ENCODE measurements at regions not wholly inside any gene's neighbourhood (a gene's known extent, or its start where the extent isn't known, plus 50 kb on each side); places are given as distances from the start of the nearest gene placed in this dataset.

GRCh38 chr3:178152031-178152806 is 384.0 kb upstream of the KCNMB2 start:
- H3K27me3 ChIP-seq (ENCODE audit: control insufficient read depth in 1 of 2, insufficient read depth in 2 of 2, low read length in 2 of 2), result no peaks in the 10 kb centered on the region
- H3K36me3 ChIP-seq (replicated peaks in 1 of 2; ENCODE audit: control insufficient read depth in 1 of 2, insufficient read depth in 2 of 2, low read length in 2 of 2), result no peaks in the 10 kb centered on the region
- DNase-seq (ENCODE audit: low spot score), result no peak
- no peak overlapping the region for H3K27ac ChIP-seq (ENCODE audit: extremely low read length, insufficient read depth, low read length)
- ChIA-PET CTCF (ENCODE audit: low intra/inter-chr PET ratio, low total read pairs) (no interaction called here), POLR2A (no interaction called here)
- no peak for ATAC-seq
- no peak overlapping the region for H3K4me3 ChIP-seq (replicated peaks in 1 of 3; ENCODE audit: insufficient read depth in 1 of 3, low read depth in 2 of 3, low read length in 3 of 3)
- H3K4me2 ChIP-seq (ENCODE audit: low read depth, low read length), result no peak overlapping the region
- in situ Hi-C loops (cut with HindIII; ENCODE audit: extremely low pct_ligation_motif_present, low pct_unique_long_range_greater_than_20kb), result no loop called here
- TF ChIP-seq ZNF800 (CRISPR knock-in tag; IDR thresholded peaks at IDR 0.05) (no peak), TEF (CRISPR knock-in tag; IDR thresholded peaks at IDR 0.05) (no peak), NR2F2 (IDR thresholded peaks at IDR 0.05; ENCODE audit: borderline replicate concordance, low read depth) (no peak), ZNF282 (IDR thresholded peaks at IDR 0.05; ENCODE audit: partially characterized antibody) (no peak), CTCF (CRISPR knock-in tag; IDR thresholded peaks at IDR 0.05) (0 out of 2 replicates have a peak, but pooled peaks have one; percentile 6), U2AF2 (IDR thresholded peaks at IDR 0.05; ENCODE audit: low read depth, low read length) (no peak)
- H2AFZ ChIP-seq (ENCODE audit: low read length), result no peak overlapping the region
- H3K9ac ChIP-seq (ENCODE audit: insufficient read depth, low read depth, low read length), result no peak overlapping the region
- H3K9me3 ChIP-seq (ENCODE audit: low read length), result no peaks in the 10 kb centered on the region
- no peaks in the 10 kb centered on the region for H3K79me2 ChIP-seq (ENCODE audit: insufficient read depth, low read length)
- intact Hi-C loops (cut with micrococcal nuclease; ENCODE audit: unreplicated experiment), result no loop called here
- FAIRE-seq, result no peak
- no TSS peak for BruUV-seq (replicated peaks)
- H4K20me1 ChIP-seq (ENCODE audit: insufficient read depth, low read length), result no peaks in the 10 kb centered on the region
- H3K4me1 ChIP-seq (ENCODE audit: insufficient read depth, low read length), result no peaks in the 10 kb centered on the region
- 70% methylated on average over 8 of the region's 8 CpGs for WGBS (ENCODE audit: low lambda C conversion rate)
